IMR-90 (cell line): ENCODE measurements at regions not wholly inside any gene's neighbourhood (a gene's known extent, or its start where the extent isn't known, plus 50 kb on each side); places are given as distances from the start of the nearest gene placed in this dataset.

Source experiments
- ATAC-seq: fragments of 200-7000 bp; cut with Tn5 transposase; 2 replicates; pipeline ENCODE4 v1.9.1; 2020; ENCODE audit warnings: low read depth, mild to moderate bottlenecking, moderate library complexity
- BruUV-seq: library from RNA; stranded (reverse); fragments of 400-500 nt; replicated peaks from 2 replicates; lab custom pipeline; 2021; lab: Mats Ljungman, UMichigan
- CTCF ChIA-PET: fragments of 300-600 bp; formaldehyde crosslinking; extraction: SDS; loops from one replicate; lab custom pipeline; 2021; ENCODE audit warnings: antibody characterized with exemption; lab: Yijun Ruan, JAX
- POLR2A ChIA-PET: fragments of 300-600 bp; sonication (Branson Sonifier 250); formaldehyde crosslinking; loops from one replicate; lab custom pipeline; 2022; ENCODE audit warnings: antibody characterized with exemption; ENCODE audit not compliant: unreplicated experiment; lab: Charles Lee
- DNase-seq: peaks from one replicate; pipeline ENCODE4 v3.0.0; 2013
- H2AFZ ChIP-seq: replicated peaks from 2 replicates; pipeline ENCODE3; 2013; ENCODE audit warnings: low read length, mild to moderate bottlenecking; ENCODE audit not compliant: poor library complexity
- H2AK5ac ChIP-seq: 2 replicates; pipeline ENCODE4 v1.6.1; 2013; ENCODE audit warnings: low read depth, low read length, inconsistent platforms
- H2AK9ac ChIP-seq: replicated peaks from 2 replicates; pipeline ENCODE3; 2013; ENCODE audit warnings: mild to moderate bottlenecking, low read depth, low read length, moderate library complexity; ENCODE audit not compliant: poor library complexity
- H2BK120ac ChIP-seq: 2 replicates; pipeline ENCODE4 v1.6.1; 2013; ENCODE audit warnings: low read depth, low read length, inconsistent platforms
- H2BK15ac ChIP-seq: 3 replicates; pipeline ENCODE4 v1.6.1; 2013; ENCODE audit warnings: low read depth, low read length, inconsistent platforms
- H2BK20ac ChIP-seq: 2 replicates; pipeline ENCODE4 v1.6.1; 2013; ENCODE audit warnings: low read depth, mild to moderate bottlenecking, inconsistent platforms, low read length, moderate library complexity
- H2BK5ac ChIP-seq: 2 replicates; pipeline ENCODE4 v1.6.1; 2013; ENCODE audit warnings: mild to moderate bottlenecking, low read depth, low read length, inconsistent platforms; ENCODE audit not compliant: poor library complexity, severe bottlenecking
- H3K14ac ChIP-seq: replicated peaks from 2 replicates; pipeline ENCODE4 v1.6.1; 2013; ENCODE audit warnings: low read depth, low read length, inconsistent platforms
- H3K18ac ChIP-seq: 2 replicates; pipeline ENCODE4 v1.6.1; 2013; ENCODE audit warnings: low read depth, low read length, control low read depth
- H3K23ac ChIP-seq: 2 replicates; pipeline ENCODE4 v1.6.1; 2013; ENCODE audit warnings: low read depth, low read length, inconsistent platforms
- H3K27ac ChIP-seq: 2 replicates; pipeline ENCODE4 v1.5.1; 2013; ENCODE audit warnings: mild to moderate bottlenecking, control low read depth, low read length; ENCODE audit not compliant: insufficient read depth
- H3K27me3 ChIP-seq: 2 replicates; pipeline ENCODE4 v1.6.1; 2013; ENCODE audit warnings: low read length; ENCODE audit not compliant: control insufficient read depth, insufficient read depth
- H3K36me3 ChIP-seq: 2 replicates; pipeline ENCODE4 v1.6.1; 2013; ENCODE audit warnings: low read length, mixed read lengths; ENCODE audit not compliant: control insufficient read depth, insufficient read depth
- H3K4ac ChIP-seq: 2 replicates; pipeline ENCODE4 v1.6.1; 2013; ENCODE audit warnings: low read depth, low read length, inconsistent platforms
- H3K4me1 ChIP-seq: 2 replicates; pipeline ENCODE4 v1.6.1; 2013; ENCODE audit warnings: low read length, mixed read lengths; ENCODE audit not compliant: control insufficient read depth, insufficient read depth
- H3K4me2 ChIP-seq: 2 replicates; pipeline ENCODE4 v1.6.1; 2013; ENCODE audit warnings: low read depth, mild to moderate bottlenecking, control low read depth, low read length, moderate library complexity
- H3K4me3 ChIP-seq: 2 replicates; pipeline ENCODE4 v1.5.1; 2013; ENCODE audit warnings: low read depth, mild to moderate bottlenecking, control low read depth, low read length, moderate library complexity; ENCODE audit not compliant: insufficient read depth
- H3K56ac ChIP-seq: 2 replicates; pipeline ENCODE4 v1.6.1; 2013; ENCODE audit warnings: low read length, inconsistent platforms; ENCODE audit not compliant: insufficient read depth; ENCODE audit errors: extremely low read depth
- H3K79me1 ChIP-seq, 2 experiments: 2 replicates each; pipeline ENCODE4 v1.6.1; 2013; ENCODE audit warnings: low read length in 2 of 2, inconsistent platforms in 1 of 2, low read depth in 1 of 2
- H3K9ac ChIP-seq: 2 replicates; pipeline ENCODE4 v1.6.1; 2013; ENCODE audit warnings: low read depth, low read length, control low read depth
- H3K9me1 ChIP-seq: 2 replicates; pipeline ENCODE4 v1.6.1; 2013; ENCODE audit warnings: low read length, inconsistent platforms; ENCODE audit not compliant: insufficient read depth
- H3K9me3 ChIP-seq: 2 replicates; pipeline ENCODE4 v1.6.1; 2013; ENCODE audit warnings: low read length; ENCODE audit not compliant: control insufficient read depth, insufficient read depth
- H4K20me1 ChIP-seq: 2 replicates; pipeline ENCODE4 v1.6.1; 2013; ENCODE audit warnings: low read length, inconsistent platforms; ENCODE audit not compliant: insufficient read depth
- H4K5ac ChIP-seq: 2 replicates; pipeline ENCODE4 v1.6.1; 2013; ENCODE audit warnings: mild to moderate bottlenecking, low read depth, low read length, control low read depth
- H4K8ac ChIP-seq, 2 experiments: 2 replicates each; pipeline ENCODE4 v1.6.1; 2013; ENCODE audit warnings: low read depth in 2 of 2, low read length in 2 of 2, control low read depth in 1 of 2, inconsistent platforms in 1 of 2
- H4K91ac ChIP-seq: 2 replicates; pipeline ENCODE4 v1.6.1; 2013; ENCODE audit warnings: low read depth, low read length, inconsistent platforms; ENCODE audit not compliant: insufficient read depth
- BHLHE40 ChIP-seq: fragments of 150-350 bp; IDR thresholded peaks from 2 replicates; pipeline ENCODE4 v1.6.1; 2016; ENCODE audit warnings: mild to moderate bottlenecking, low read depth, low read length
- CEBPB ChIP-seq: IDR thresholded peaks from 2 replicates; pipeline ENCODE4 v1.6.1; 2012; ENCODE audit warnings: low read depth, low read length, improper control_type of control experiment
- CHD1 ChIP-seq: IDR thresholded peaks from 2 replicates; pipeline ENCODE4 v1.6.1; 2012; ENCODE audit warnings: low read depth, low read length, improper control_type of control experiment
- FOS ChIP-seq: fragments of 150-350 bp; IDR thresholded peaks from 2 replicates; pipeline ENCODE4 v1.6.1; 2016; ENCODE audit warnings: low read depth, low read length
- MAFK ChIP-seq: IDR thresholded peaks from 2 replicates; pipeline ENCODE4 v1.6.1; 2012; ENCODE audit warnings: low read depth, low read length, improper control_type of control experiment
- MAZ ChIP-seq: IDR thresholded peaks from 2 replicates; pipeline ENCODE4 v1.6.1; 2012; ENCODE audit warnings: low read depth, mild to moderate bottlenecking, low read length, improper control_type of control experiment, moderate library complexity, borderline replicate concordance
- MXI1 ChIP-seq: IDR thresholded peaks from 2 replicates; pipeline ENCODE4 v1.6.1; 2012; ENCODE audit warnings: low read depth, mild to moderate bottlenecking, low read length, moderate library complexity, borderline replicate concordance
- NFE2L2 ChIP-seq: fragments of 150-350 bp; IDR thresholded peaks from 2 replicates; pipeline ENCODE4 v1.6.1; 2016; ENCODE audit warnings: low read depth, mild to moderate bottlenecking, low read length
- POLR2A ChIP-seq: IDR thresholded peaks from 2 replicates; pipeline ENCODE4 v1.6.1; 2012; ENCODE audit warnings: mild to moderate bottlenecking, low read depth, low read length
- RAD21 ChIP-seq: IDR thresholded peaks from 2 replicates; pipeline ENCODE4 v1.6.1; 2012; ENCODE audit warnings: low read length, improper control_type of control experiment
- RCOR1 ChIP-seq: IDR thresholded peaks from 2 replicates; pipeline ENCODE4 v1.6.1; 2012; ENCODE audit warnings: mild to moderate bottlenecking, low read length, improper control_type of control experiment; ENCODE audit not compliant: insufficient replicate concordance
- RFX5 ChIP-seq: IDR thresholded peaks from 2 replicates; pipeline ENCODE4 v1.8.0; 2012; ENCODE audit warnings: low read depth, mild to moderate bottlenecking, low read length, moderate library complexity
- SMC3 ChIP-seq: fragments of 150-350 bp; IDR thresholded peaks from 2 replicates; pipeline ENCODE4 v1.6.1; 2016; ENCODE audit warnings: low read depth, mild to moderate bottlenecking, antibody characterized with exemption, low read length, moderate library complexity
- WGBS, 2 experiments: methylation state at CpG; one replicate each; pipeline versions ENCODE4 v1.1.5 to v1.1.7; 2013; ENCODE audit warnings: missing lambda C conversion rate in 2 of 2; ENCODE audit not compliant: insufficient read length in 1 of 2; ENCODE audit errors: extremely low coverage in 2 of 2; 5-methylcytosine and 5-hydroxymethylcytosine counted together
- dilution Hi-C: fragments of 300-500 bp; cut with HindIII; formaldehyde crosslinking; loops from one replicate; pipeline ENCODE4 v1.14.3; 2018; ENCODE audit warnings: low sequenced_read_pairs; ENCODE audit not compliant: unreplicated experiment
- in situ Hi-C: fragments of 300-500 bp; cut with MboI; formaldehyde crosslinking; loops from 3 replicates; pipeline ENCODE4 v1.14.3; 2019; ENCODE audit warnings: low sequenced_read_pairs, inconsistent platforms, mixed read lengths
- intact Hi-C: fragments of 100-400 bp; cut with micrococcal nuclease; formaldehyde crosslinking; loops from 2 replicates; pipeline ENCODE4 v1.10.0; 2022
- TF ChIP-seq, protein P1 (sequence below): fragments of 150-350 bp; IDR thresholded peaks from 2 replicates; pipeline ENCODE4 v1.6.1; 2017; ENCODE audit warnings: mild to moderate bottlenecking, antibody characterized with exemption, low read length, low read depth
- TF ChIP-seq, protein P2 (sequence below): fragments of 150-350 bp; IDR thresholded peaks from 2 replicates; pipeline ENCODE4 v1.6.1; 2016; ENCODE audit warnings: low read depth, mild to moderate bottlenecking, low read length, moderate library complexity, borderline replicate concordance
- TF ChIP-seq, protein P3 (sequence below): conservative IDR thresholded peaks from 2 replicates; pipeline ENCODE4 v1.5.1; 2012; ENCODE audit warnings: mild to moderate bottlenecking, low read depth, low read length, improper control_type of control experiment

DNA sequence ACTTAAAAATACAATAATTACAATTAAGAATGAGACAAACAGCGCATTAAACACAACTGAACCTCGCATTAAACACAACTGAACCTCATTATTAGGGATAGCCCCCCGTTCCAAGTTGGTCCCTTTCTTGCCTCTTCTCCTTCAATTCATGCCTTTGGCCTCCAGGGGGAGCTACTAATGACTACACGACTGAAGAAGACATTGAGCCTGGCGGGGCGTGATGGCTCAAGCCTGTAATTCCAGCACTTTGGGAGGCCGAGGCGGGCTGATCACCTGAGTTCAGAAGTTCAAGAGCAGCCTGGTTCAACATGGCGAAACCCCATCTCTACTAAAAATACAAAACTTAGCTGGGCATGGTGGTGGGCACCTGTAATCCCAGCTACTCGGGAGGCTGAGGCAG, 56.4 kb upstream of the NWD2 start:
- intact Hi-C loops: no loop called here
- in situ Hi-C loops: no loop called here
- Histone ChIP-seq H3K4ac (no peak overlapping the region), H2BK15ac (no peak overlapping the region), H2BK5ac (no peak overlapping the region), H2BK120ac (no peak overlapping the region), H3K27ac (no peak overlapping the region), H3K4me2 (no peak overlapping the region), H4K8ac (no peak overlapping the region), H3K4me1 (no peaks in the 10 kb centered on the region), H4K20me1 (no peaks in the 10 kb centered on the region), H3K27me3 (no peaks in the 10 kb centered on the region), H3K9ac (no peak overlapping the region), H2AK9ac (no peak overlapping the region), H3K79me1 (no peaks in the 10 kb centered on the region), H3K4me3 (no peak overlapping the region), H4K5ac (no peak overlapping the region), H3K23ac (no peak overlapping the region), H3K14ac (no peak overlapping the region), H2BK20ac (no peak overlapping the region), H3K36me3 (no peaks in the 10 kb centered on the region), H2AK5ac (no peak overlapping the region), H3K18ac (no peak overlapping the region), H4K91ac (no peak overlapping the region), H3K56ac (no peak overlapping the region), H3K9me1 (no peaks in the 10 kb centered on the region), H2AFZ (no peak overlapping the region), H3K9me3 (peaks cover 10% of the 10 kb centered on the region; the same call in 1 of the 2 replicates)
- no CpG with 5 or more reads among the region's 10 CpGs for WGBS, 2 experiments
- dilution Hi-C loops: no loop called here
- DNase-seq: no peak
- ChIA-PET POLR2A (no interaction called here), CTCF (no interaction called here)
- ATAC-seq: no peak
- no TSS peak for BruUV-seq
- TF ChIP-seq NFE2L2 (no peak), MXI1 (no peak), POLR2A (no peak), MAZ (no peak), RCOR1 (no peak), CHD1 (no peak), RFX5 (no peak), CEBPB (no peak), FOS (no peak), BHLHE40 (no peak), RAD21 (no peak), SMC3 (no peak), MAFK (no peak)
- TF ChIP-seq, protein P1, sequence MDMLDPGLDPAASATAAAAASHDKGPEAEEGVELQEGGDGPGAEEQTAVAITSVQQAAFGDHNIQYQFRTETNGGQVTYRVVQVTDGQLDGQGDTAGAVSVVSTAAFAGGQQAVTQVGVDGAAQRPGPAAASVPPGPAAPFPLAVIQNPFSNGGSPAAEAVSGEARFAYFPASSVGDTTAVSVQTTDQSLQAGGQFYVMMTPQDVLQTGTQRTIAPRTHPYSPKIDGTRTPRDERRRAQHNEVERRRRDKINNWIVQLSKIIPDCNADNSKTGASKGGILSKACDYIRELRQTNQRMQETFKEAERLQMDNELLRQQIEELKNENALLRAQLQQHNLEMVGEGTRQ: no peak
- TF ChIP-seq, protein P2, sequence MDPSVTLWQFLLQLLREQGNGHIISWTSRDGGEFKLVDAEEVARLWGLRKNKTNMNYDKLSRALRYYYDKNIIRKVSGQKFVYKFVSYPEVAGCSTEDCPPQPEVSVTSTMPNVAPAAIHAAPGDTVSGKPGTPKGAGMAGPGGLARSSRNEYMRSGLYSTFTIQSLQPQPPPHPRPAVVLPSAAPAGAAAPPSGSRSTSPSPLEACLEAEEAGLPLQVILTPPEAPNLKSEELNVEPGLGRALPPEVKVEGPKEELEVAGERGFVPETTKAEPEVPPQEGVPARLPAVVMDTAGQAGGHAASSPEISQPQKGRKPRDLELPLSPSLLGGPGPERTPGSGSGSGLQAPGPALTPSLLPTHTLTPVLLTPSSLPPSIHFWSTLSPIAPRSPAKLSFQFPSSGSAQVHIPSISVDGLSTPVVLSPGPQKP: no peak
- TF ChIP-seq, protein P3, sequence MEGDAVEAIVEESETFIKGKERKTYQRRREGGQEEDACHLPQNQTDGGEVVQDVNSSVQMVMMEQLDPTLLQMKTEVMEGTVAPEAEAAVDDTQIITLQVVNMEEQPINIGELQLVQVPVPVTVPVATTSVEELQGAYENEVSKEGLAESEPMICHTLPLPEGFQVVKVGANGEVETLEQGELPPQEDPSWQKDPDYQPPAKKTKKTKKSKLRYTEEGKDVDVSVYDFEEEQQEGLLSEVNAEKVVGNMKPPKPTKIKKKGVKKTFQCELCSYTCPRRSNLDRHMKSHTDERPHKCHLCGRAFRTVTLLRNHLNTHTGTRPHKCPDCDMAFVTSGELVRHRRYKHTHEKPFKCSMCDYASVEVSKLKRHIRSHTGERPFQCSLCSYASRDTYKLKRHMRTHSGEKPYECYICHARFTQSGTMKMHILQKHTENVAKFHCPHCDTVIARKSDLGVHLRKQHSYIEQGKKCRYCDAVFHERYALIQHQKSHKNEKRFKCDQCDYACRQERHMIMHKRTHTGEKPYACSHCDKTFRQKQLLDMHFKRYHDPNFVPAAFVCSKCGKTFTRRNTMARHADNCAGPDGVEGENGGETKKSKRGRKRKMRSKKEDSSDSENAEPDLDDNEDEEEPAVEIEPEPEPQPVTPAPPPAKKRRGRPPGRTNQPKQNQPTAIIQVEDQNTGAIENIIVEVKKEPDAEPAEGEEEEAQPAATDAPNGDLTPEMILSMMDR: no peak
